Adrenal gland (tissue), 9 donors: ENCODE measurements at regions not wholly inside any gene's neighbourhood (a gene's known extent, or its start where the extent isn't known, plus 50 kb on each side); places are given as distances from the start of the nearest gene placed in this dataset.
A peak's percentile ranks its signal among the peaks of the same experiment; 100 is the strongest.

ENCODE experiments used
- DNase-seq, 7 donors: peaks; one replicate each; pipeline ENCODE4 v3.0.0-alpha.2; 2019 to 2020
- H3K27ac ChIP-seq, 5 donors: fragments of 200-600 bp; sonication (generic) in 4 of 5; 1 replicate in 3 of 5; 2 replicates in 2 of 5; pipeline versions ENCODE4 v1.5.1 to v1.8.0; 2016 to 2020; ENCODE audit warnings: mild to moderate bottlenecking in 1 of 5
- H3K27me3 ChIP-seq: fragments of 200-600 bp; 2 replicates; pipeline ENCODE4 v1.8.0; 2021
- H3K36me3 ChIP-seq, 2 donors: fragments of 200-600 bp; replicated peaks in 1 of 2; 1 replicate in 1 of 2; 2 replicates in 1 of 2; pipeline versions ENCODE4 v1.5.1 to v1.8.0; 2018 to 2022
- H3K4me1 ChIP-seq, 2 donors: fragments of 200-600 bp; replicated peaks in 1 of 2; 1 replicate in 1 of 2; 2 replicates in 1 of 2; pipeline versions ENCODE4 v1.5.1 to v1.8.0; 2018 to 2021
- H3K4me3 ChIP-seq, 4 donors: fragments of 200-600 bp; sonication (generic) in 3 of 4; one replicate each; pipeline ENCODE4 v1.5.1; 2016 to 2018
- H3K9me3 ChIP-seq, 3 donors: fragments of 200-600 bp; sonication (generic) in 1 of 3; replicated peaks in 1 of 3; 1 replicate in 2 of 3; 2 replicates in 1 of 3; pipeline versions ENCODE4 v1.5.1 to v1.8.0; 2016 to 2021
- POLR2A ChIP-seq, 2 donors: fragments of 450-650 bp; IDR thresholded peaks; one replicate each; pipeline ENCODE4 v1.6.1; 2017; ENCODE audit warnings: antibody characterized with exemption in 2 of 2, mild to moderate bottlenecking in 2 of 2, moderate library complexity in 1 of 2
- WGBS, 4 donors: extraction: QIAGEN DNeasy Blood & Tissue Kit in 2 of 4; methylation state at CpG; one replicate each; pipeline versions ENCODE4 v1.1.5 to v1.1.7; 2013 to 2017; 5-methylcytosine and 5-hydroxymethylcytosine counted together
- intact Hi-C, 2 donors: fragments of 100-400 bp; cut with DNase I; formaldehyde crosslinking; loops; one replicate each; pipeline versions ENCODE4 v1.14.1 to v1.15.0; 2022 to 2023
- TF ChIP-seq, protein P1 (sequence below), 6 experiments: fragments of 450-650 bp in 4 of 6; fragments of 200-600 bp in 2 of 6; sonication (generic) in 1 of 6; IDR thresholded peaks; 1 replicate in 5 of 6; 2 replicates in 1 of 6; pipeline versions ENCODE4 v1.5.1 to v1.8.0; 2016 to 2021; ENCODE audit warnings: antibody characterized with exemption in 6 of 6, mild to moderate bottlenecking in 2 of 6, moderate library complexity in 1 of 6
- donor health status: healthy with polysubstance abuse.
- donor health status: Bipolar disorder and iron deficiency.
- donor health status: DM: yes; HTN: yes; CAD: no.
- donor health status: DM: no; HTN: no; CAD: no.
- donor health status: DM: no; HTN: no; CAD: no.

DNA sequence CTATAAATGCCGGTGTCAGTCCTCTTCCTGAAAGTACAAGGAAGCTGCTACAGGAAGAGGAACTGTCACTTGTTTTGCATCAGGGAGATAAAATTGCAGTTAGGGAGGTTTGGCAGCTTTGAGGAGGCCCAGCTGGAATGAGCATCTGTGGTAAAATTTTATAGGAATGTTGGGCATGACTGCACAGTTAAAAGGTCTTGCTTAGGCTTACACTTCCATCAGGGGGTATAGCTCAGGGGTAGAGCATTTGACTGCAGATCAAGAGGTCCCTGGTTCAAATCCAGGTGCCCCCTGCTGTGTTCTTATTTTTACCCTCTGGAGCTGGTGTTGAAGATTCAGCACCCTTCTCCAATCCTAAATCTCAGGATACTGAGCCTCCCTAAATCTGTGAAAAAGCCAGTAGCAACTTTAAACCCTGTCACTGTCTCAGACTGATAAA is 65.9 kb downstream of the ZNF467 start:
- peaks cover 2 to 14% (median 9%) of the 10 kb centered on the region in 3 donors for H3K9me3 ChIP-seq
- TF ChIP-seq POLR2A (IDR thresholded peaks at IDR 0.05): no peak
- TF ChIP-seq, protein P1, sequence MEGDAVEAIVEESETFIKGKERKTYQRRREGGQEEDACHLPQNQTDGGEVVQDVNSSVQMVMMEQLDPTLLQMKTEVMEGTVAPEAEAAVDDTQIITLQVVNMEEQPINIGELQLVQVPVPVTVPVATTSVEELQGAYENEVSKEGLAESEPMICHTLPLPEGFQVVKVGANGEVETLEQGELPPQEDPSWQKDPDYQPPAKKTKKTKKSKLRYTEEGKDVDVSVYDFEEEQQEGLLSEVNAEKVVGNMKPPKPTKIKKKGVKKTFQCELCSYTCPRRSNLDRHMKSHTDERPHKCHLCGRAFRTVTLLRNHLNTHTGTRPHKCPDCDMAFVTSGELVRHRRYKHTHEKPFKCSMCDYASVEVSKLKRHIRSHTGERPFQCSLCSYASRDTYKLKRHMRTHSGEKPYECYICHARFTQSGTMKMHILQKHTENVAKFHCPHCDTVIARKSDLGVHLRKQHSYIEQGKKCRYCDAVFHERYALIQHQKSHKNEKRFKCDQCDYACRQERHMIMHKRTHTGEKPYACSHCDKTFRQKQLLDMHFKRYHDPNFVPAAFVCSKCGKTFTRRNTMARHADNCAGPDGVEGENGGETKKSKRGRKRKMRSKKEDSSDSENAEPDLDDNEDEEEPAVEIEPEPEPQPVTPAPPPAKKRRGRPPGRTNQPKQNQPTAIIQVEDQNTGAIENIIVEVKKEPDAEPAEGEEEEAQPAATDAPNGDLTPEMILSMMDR (IDR thresholded peaks at IDR 0.05): no peak
- 29 to 52% (median 36%) methylated on average over 1 of the region's 1 CpG for WGBS, 4 donors
- H3K4me3 ChIP-seq: no peak overlapping the region
- intact Hi-C loops: no loop called here
- no peaks in the 10 kb centered on the region for H3K36me3 ChIP-seq
- DNase-seq: peak in 1 of 7 donors; percentile 7
- no peaks in the 10 kb centered on the region for H3K27me3 ChIP-seq
- H3K4me1 ChIP-seq: peaks cover 0 to 6% of the 10 kb centered on the region in 2 donors
- no peak overlapping the region for H3K27ac ChIP-seq

DNA sequence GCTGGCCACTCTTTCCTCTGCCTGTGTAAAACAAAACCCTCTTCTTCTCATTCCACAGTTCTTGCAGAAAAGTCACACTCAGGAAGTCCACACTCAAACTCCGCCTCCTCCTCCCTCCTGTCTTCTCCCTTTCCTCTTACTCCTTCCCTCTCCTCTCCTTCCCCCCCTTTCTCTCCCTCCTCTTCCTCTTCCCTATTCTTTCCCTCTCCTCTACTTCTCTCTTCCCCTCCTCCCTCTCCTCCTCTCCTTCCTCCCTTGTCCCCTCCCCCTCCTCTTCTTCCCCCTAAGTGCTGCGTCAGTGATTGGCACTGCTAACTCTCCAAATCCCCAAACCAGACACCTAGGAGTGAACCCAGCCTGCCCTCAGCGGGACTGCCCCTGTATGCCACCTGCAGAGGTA is 67.0 kb downstream of the ZNF467 start:
- 65 to 81% (median 74%) methylated on average over 3 of the region's 3 CpGs for WGBS, 4 donors
- no peak overlapping the region for H3K4me3 ChIP-seq
- DNase-seq: no peak
- TF ChIP-seq POLR2A (IDR thresholded peaks at IDR 0.05): no peak
- TF ChIP-seq, protein P1 (IDR thresholded peaks at IDR 0.05): no peak
- H3K36me3 ChIP-seq: no peaks in the 10 kb centered on the region
- H3K27ac ChIP-seq: no peak overlapping the region
- H3K27me3 ChIP-seq: no peaks in the 10 kb centered on the region
- peaks cover 2 to 12% (median 9%) of the 10 kb centered on the region in 3 donors for H3K9me3 ChIP-seq
- H3K4me1 ChIP-seq: peaks cover 0 to 6% of the 10 kb centered on the region in 2 donors
- intact Hi-C loops: no loop called here

DNA sequence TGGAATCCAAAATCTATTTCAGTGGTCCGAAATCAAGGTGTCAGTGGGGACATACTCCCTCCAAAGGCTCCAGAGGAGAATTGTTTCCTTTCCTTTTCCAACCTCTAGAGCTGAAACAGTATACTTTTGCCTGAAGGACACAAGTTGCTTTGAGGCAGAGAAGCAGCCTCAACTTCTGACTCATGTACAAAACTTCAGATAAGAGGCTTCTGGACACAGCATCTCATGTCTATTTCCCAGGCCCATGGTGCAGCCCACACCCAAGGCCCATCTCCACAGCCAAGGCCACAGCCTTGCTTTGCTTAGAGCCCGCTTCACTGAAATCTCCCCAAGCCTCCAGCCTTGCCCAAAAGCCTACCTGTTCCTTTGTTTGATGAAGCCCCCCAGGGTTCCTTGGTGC is 68.9 kb downstream of the ZNF467 start:
- Histone ChIP-seq H3K4me1 (peaks cover 0 to 6% of the 10 kb centered on the region in 2 donors), H3K9me3 (no peaks in the 10 kb centered on the region), H3K27ac (no peak overlapping the region), H3K4me3 (no peak overlapping the region), H3K36me3 (no peaks in the 10 kb centered on the region), H3K27me3 (no peaks in the 10 kb centered on the region)
- DNase-seq: peak in 3 of 7 donors; percentile 47 to 64 (median 61)
- TF ChIP-seq, protein P1 (IDR thresholded peaks at IDR 0.05): no peak
- TF ChIP-seq POLR2A (IDR thresholded peaks at IDR 0.05): no peak
- 59 to 79% (median 63%) methylated on average over 2 of the region's 2 CpGs for WGBS, 4 donors
- intact Hi-C loops: no loop called here

DNA sequence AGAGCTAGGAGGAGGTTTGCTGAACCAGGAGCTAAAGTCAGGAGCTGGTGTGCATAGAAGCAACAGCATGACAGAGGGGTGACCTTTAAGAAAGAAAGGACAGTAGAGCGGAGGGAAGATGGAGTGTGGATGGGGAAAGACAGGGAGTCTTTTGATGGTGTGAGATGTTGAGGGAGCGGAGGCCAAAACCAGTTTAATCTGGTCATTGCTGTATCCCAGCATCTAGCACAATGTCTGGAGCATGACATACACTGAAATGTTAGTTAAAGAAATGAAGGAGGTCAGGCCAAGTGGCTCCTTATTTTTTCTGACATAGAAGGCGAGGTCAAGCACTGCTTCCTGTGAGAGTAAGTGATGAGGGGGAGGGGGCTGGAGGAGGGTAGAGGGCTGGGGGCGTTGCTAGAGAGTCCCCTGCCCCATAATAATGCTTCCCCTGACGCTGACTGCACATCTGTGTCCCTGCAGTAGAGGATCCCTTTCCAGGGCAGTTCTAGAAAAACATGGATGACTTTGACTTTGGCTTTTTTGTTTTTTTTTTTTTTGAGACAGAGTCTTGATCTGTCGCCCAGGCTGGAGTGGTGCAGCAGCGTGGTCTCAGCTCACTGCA is 70.2 kb downstream of the ZNF467 start:
- Histone ChIP-seq H3K27me3 (no peaks in the 10 kb centered on the region), H3K36me3 (no peaks in the 10 kb centered on the region), H3K4me1 (peaks cover 0 to 6% of the 10 kb centered on the region in 2 donors), H3K27ac (no peak overlapping the region), H3K4me3 (no peak overlapping the region), H3K9me3 (no peaks in the 10 kb centered on the region)
- TF ChIP-seq, protein P1 (IDR thresholded peaks at IDR 0.05): no peak
- TF ChIP-seq POLR2A (IDR thresholded peaks at IDR 0.05): no peak
- WGBS, 4 donors: 64 to 81% (median 78%) methylated on average over 7 of the region's 7 CpGs
- intact Hi-C loops: no loop called here
- no peak for DNase-seq
